HG02943 (cell line): ENCODE measurements at regions not wholly inside any gene's neighbourhood (a gene's known extent, or its start where the extent isn't known, plus 50 kb on each side); places are given as distances from the start of the nearest gene placed in this dataset.

Source experiments
- ATAC-seq: cut with Tn5 transposase; IDR thresholded peaks from one replicate; pipeline ENCODE4 v1.9.1; 2021; ENCODE audit warnings: mild to moderate bottlenecking, low read depth, moderate library complexity; ENCODE audit not compliant: unreplicated experiment

DNA sequence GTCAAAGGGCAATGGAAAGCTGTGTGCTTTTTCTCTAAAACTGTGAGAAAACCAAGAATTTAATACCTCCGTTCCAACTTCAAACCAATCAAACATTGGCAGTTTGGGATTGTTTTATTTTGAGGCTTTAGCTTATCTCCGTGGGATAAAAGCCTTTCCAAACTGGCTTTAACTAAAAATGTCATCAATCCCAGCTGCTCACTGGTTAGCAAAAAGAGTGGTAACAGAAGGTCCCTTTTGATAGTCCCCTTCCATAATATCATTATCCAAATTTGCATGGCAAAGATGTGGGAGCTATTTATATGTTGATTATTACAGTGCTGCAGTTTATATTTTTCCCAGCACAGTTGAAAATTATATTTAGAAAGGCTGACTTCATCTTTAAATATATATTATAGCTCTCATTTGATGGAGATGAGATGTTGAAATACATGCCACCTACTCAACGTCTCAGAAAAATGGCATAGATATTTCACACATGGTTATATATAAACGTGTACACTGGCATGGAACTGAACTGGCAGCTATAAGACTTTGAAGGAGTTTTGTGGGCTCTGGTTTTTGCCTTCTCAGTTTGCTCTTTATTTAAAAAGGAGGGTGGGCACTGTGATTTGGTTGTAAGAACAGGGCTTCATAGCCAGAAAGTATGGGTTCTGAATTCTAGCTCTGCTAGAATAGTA is 707.1 kb upstream of the SLIT2 start:
- ATAC-seq = no peak

DNA sequence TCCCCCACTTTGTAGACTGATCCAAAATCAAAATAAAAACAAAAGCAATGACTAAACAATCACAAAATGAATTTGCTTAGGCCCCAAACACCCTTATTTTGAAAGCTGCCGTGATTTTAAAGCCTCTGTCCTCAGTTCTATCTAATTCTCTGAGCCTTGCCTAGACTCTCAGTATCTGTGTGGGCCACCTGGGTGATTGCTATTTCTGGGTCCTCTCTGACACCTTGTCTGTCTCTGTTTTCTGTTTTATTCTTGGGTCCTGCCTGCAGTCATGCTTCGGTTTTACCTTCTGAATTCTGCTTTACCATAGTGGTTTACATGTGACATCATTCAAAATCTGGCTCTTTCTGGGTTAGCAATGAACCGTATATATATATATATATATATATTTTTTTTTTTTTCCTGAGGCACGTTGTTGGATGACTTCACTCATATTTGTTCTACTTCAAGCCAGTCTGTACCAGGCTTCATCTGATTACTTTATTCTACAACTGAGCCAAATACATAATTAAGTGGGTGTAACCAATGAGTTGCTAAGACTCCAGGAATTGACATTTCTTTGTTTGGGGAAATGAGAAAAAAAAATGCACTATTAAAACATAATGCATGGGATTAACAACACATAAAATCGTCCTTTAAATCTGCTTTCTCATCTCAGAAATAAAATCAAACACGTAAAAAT is 710.7 kb upstream of the SLIT2 start:
- no peak for ATAC-seq

DNA sequence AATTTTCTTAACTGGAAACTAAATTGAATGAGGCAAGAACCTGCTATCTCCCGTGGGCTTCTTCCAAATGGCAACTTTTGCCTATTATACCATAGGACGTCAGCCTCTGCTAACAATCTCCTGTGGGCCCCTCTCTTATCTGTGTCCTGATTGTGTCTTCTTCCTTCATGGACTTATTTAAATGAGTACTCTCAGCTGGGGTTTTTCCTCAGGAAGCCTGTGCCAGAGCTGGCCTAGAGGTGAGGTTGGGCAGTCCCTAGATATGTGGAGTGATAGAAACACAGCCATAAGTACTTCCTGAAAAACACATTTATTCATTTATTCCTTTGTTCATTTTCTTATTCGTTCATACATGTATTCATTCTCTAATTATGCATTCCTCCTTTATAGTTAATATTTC is 712.5 kb upstream of the SLIT2 start:
- ATAC-seq = no peak

DNA sequence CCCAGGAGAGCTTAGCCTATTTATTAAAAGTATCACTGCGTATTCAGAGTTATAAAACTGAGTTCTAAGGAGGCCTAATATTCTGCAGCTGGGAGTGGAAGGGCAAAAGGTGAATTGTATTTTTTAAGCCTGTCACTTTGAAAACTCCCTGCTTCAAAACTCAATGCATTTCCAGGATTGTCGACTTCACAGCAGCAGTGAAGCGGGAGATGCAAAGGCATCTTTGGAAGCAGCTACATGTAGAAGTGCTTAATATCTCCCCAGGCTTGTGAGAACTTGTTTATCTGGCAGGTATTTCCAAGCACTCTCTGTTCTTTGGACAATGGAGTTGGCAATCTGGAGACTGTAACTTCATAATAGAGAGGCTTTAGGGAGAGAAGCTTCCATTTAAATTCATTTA is 717.5 kb upstream of the SLIT2 start:
- ATAC-seq = no peak

DNA sequence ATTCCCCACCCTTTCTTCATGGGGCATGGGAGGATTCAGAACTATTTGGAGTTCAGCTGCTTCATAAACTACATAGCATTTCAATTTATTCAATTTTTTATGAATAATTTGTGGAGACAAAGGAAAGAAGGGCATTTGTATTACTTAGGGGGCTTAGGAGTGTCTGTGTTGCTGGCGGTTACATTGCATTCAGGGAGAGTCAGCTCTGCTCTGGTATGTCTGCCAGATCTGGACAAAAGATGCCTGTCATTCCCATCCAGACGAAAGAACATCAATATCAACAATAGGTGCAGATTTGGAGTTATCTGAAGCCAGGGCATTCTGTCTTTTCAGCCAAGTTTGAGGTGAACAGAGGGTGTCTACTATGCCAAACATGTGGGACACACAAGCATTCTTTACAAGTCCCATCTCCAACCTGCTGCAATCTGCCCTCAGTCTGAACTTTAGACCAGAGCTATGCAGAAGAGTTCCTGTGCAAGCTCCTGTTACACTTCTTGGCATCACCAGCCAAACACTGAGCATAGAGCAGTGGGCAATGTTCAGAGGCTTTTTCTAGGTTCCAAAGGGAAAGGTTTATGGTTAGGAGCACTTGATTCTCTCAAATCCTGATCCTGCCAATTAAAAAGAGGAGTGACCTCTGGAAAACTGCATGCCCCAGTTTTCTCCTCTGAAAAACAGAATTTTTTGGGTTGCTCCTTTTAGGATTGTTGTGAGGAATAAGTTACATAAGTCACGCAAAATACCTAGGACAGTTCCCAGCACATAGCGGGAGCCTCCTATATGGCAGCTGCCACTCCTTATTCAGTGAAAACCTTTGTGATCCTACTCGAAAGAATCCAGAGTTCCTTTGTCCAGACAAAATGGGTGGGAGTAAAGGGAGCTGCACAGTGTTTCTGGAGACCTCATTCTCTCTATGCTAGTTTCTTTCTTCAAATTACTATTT is 719.5 kb upstream of the SLIT2 start:
- no peak for ATAC-seq

DNA sequence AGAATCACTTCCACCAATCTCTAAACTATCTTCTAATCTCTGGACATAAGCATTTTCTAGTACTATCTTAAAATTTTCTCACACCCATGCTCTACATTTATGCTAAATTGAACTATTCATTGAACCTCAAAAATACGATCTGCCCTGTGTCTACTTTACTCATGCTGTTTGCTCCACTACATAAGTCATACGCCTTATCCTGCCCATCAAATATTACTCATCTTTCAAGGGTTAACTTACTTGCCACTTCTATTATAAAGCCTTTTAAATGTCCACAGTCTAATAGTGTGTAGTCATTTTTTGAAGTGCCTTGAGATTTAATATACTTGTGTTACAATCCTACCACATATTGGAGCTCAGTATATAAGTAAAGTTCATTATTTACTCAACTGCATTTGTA is 727.7 kb upstream of the SLIT2 start:
- ATAC-seq = no peak

DNA sequence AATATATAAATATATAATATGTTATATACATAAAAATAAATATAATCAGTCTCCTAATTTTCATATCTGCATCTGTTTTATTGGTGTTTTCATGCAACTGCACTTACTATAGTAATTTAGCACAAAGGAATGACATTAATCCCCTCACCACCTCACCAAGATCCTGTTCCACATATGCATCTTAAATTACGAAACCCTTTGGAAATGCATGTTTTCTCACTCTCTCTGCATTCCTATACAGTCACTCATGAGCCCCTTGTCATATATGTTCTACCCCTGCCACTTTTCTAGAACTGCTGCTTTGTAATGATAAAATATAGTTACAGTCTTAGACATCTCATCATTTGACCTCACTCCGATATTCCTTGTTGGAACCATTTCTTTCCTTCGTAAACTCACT is 728.7 kb upstream of the SLIT2 start:
- ATAC-seq = no peak

DNA sequence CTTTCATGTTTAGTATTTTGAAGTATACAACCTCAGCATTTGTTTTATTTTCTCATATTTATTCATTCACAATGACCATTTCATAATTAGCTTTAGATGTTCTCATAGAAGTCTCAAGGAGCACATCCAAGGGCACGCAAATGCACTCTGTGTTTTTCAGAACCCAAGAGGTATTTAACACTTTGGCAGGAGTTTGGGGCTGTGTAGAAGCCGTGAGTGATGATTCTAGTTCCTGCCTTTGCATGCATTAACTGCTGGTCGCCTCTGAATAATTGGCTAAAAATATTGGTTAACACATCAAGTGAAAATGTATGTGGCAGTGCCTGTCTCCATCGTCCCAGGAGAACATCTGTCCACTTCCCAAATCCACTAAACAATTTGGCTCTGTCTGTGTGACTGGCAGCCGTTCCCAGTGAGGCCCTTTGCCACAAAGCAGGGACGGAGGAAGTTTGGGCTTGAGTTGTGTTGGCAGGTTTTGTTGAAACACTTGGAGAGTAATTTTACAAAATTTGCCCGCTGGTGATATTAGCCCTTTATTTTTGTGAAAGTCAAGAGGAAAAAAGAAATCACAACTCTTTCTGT is 730.7 kb upstream of the SLIT2 start:
- ATAC-seq = no peak

DNA sequence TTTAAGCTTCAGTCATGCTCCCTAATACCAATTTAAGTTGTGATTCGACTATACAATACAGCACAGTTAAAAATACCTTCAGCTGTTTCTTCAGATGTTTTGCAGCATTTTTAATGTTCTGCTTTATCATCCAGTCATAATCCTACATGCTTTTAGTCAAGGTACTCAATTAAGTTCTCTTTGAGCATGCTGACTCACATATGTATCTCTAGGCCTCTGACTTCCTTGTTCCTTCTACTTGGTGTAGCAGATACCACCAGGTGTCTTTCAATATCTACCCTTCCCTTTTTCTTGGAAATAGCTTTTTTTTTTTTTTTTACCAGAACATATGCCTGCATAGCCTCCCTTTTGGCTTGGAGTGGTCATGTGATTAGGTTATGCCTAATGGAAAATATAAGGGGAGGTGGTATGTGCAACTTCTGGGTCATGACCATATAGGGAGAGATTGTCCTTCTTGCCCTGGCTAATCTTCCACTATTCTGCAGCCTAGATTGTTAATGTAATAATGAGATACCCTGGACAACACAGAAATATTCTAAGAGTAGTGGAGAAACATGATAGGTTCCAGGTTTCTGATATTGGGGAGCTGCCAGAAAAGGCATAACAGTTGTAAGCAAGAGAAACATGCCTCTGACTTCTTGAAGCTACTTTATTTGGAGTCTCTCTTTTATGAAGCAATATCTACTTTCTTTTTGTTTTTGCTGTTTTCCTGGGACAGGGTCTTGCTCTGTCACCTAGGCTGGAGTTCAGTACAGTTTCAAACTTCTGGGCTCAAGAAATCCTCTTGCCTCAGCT is 737.2 kb upstream of the SLIT2 start:
- no peak for ATAC-seq

DNA sequence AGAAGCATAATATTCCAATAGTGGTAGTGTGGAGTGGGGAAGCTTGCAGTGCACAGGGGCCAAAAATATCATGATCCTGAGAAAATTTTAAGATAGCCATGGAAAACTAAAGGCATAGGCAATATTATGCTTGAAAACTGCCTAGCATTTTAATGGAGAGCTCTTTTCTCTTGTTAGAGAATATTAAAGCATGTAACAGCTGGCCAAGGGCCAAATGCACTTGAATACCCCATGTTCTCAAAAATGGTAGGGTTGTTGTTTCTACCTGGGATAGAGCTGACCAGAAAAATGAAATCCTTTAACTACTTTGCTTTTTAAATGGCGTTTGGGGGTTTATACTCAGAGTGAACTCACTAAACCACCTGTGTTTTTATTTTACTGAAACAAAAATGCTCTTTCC is 739.6 kb upstream of the SLIT2 start:
- no peak for ATAC-seq

DNA sequence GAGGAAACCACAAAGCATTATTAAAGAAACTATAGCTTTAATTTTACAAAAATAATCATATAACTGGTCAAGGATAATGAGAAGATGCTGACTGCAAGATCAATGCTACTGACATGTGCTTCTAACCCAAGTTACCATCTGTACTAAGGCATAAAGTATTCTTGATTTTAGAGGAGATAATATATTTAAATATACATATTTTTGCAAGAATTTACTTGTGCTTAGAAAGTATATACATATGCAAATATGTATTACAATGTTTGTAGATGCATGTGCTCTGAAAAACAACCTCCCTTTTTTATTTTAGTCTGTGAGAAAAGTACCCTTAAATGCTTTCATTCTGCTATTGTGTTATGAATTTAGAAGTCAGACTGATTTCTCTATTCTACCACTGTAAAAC is 740.7 kb upstream of the SLIT2 start:
- ATAC-seq = no peak

DNA sequence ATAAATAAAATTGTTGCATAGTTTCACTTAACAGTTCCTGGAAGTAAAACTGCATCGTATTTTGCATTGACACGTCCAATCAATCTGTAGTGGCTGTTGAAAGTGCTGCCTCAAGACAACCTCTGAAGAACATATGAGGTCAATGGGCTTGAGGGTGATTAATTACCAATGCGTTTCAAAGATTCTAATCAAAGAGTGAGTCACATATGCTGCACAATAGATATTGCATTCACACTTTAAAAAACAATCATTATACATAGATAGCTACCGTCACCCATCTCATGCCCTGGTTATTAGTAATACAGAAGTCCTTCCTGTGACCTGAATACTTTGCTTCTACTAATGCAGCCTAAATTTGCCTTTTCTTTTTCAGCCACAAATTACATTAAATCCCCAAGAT is 743.3 kb upstream of the SLIT2 start:
- no peak for ATAC-seq

DNA sequence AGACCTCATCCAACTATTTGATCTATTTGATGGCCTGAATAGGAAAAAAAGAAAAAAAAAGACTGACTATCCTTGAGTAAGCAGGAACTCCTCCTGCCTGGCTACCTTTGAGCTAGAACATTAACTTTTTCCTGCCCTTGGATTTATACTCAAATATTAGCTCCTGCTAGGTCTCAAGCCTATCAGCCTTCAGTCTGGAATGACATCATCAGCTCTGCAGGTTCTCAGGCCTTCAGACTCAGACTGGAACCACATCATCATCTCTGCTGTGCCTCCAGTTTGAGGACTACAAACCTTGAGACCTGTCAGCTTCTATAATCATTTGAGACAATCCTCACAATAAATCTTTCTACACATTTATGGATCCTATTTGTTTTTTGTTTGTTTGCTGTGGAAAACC is 754.0 kb upstream of the SLIT2 start:
- no peak for ATAC-seq

DNA sequence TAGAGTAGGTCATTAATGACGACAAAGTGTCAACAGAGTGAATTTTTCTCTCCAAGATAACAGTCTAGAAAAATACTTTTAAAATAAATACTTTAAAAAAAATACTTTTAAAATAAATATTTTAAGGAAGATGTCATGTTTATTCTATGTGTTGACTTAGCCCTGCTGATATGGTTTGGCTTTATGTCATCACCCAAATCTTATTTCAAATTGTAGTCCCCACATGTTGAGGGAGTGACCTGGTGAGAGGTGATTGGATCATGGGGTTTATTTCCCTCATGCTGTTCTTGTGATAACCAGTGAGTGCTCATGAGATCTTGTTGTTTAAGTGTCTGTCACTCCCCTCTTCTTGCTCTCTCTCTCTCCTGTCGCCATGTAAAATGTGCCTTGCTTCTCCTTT is 754.9 kb upstream of the SLIT2 start:
- ATAC-seq = no peak

DNA sequence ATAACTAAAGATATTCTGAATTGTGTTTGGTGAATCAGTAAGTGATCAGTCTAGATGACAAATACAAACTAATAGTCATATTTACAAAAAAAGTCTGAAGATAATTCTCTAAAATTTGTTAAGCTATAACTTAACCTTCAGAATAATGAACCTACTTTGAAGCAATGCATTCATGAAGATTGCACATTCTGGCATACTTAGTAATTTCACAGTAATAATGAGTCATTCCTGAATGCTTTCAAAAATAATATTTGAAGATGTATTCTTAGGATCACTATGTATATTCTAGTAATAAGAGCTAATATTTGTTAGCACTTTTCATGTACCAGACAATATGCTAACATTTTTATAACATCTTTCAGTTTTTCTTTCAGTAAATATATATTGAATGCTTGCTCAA is 756.7 kb upstream of the SLIT2 start:
- no peak for ATAC-seq

DNA sequence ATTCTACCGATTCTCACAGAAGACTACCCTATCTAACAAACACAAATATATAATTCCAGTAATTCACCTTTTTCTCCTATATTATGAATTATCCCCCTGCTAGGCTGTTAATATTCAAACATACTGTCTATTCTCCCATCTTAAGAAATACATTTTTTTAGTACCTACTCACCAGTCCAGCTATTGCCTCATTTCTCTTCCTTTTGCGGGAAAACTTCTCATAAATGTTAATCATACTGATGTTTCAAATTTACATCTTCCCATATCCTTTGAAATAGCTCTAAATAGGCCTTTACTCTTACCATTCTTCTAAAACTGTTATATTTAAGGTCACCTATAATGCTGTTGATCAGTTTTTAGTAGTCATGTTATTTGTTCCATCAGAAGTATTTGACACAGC is 759.1 kb upstream of the SLIT2 start:
- no peak for ATAC-seq

DNA sequence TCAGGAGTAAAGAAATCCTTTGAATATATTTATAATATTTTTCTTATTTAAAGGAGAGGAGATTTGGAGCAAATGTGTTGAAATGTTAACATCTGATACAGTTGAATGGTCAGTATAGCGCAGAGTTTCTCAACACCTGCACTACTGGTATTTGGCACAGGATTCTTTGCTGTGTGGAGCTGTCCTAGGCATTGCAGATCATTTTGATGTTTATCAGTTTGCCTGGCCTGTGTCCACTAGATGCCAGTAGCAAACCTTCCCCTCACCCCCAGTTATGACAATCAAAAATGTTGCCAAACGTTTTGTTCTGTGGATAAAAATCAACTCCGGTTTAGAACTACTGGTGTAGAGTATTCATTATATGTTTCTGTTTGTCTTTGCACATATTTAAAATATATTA is 765.3 kb upstream of the SLIT2 start:
- no peak for ATAC-seq

DNA sequence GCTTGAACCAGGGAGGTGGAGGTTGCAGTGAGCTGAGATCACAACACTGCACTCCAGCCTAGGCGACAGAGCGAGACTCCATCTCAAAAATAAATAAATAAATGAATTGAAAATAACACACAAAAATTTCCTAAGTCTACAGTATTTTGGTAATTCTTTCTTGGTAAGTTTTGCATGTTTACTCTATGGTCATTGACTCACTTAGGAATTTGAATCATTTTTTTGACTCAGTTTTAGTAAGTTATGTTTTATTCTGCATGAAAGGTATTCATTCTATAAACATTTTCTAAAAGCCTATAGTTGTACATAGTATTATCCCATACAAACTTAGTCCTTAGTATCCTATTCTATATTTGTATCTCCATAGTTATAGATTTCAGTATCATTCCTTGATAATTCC is 772.9 kb upstream of the SLIT2 start:
- no peak for ATAC-seq

DNA sequence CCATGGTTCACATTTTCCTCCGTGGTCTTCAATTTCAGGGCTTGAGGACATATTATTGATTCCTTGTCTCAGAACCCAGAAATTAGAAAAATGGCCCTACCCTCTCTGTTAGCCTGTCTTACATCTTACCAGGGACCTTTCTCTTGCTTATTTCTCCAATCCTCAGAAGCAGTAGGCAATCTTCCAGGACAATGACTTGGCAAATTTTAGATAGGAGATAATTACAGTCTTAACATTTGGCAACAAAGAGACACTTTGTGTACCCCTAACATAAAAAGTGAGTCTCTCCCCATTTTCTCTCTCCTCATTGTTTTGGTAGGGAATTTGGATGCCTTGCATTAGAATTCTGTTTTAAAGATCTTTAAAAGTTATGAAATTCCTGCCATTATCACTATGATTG is 778.1 kb upstream of the SLIT2 start:
- no peak for ATAC-seq

DNA sequence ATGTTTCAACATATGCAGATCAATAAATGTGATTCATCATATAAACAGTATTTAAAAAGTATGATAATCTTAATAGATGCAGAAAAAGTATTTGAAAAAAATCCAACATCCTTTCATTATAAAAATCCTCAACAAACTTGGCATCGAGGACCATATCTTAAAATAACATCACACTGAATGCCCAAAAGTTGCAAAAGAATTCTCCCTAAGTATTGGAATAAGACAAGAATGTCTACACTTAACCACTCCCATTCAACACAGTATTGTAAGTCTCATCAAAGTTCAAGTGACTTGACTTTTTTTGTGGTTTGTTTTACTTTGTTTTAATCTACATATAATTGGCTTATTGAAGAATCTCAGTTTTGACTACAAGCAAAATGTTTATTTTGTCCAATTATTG is 779.0 kb upstream of the SLIT2 start:
- no peak for ATAC-seq
